ENCODE measurements at regions not wholly inside any gene's neighbourhood (a gene's known extent, or its start where the extent isn't known, plus 50 kb on each side); places are given as distances from the start of the nearest gene placed in this dataset.

- TF ChIP-seq CTCF (IDR thresholded peaks at IDR 0.05; ENCODE audit: low read length) (no peak), EZH2 (IDR thresholded peaks at IDR 0.05; ENCODE audit: borderline replicate concordance, low read length) (no peak)
These were observed 1435.6 kb upstream of the NUDT12 start for GRCh38 chr5:104998169-104998568.
